Right ventricle myocardium superior (tissue), 1 donor: ENCODE measurements at regions not wholly inside any gene's neighbourhood (a gene's known extent, or its start where the extent isn't known, plus 50 kb on each side); places are given as distances from the start of the nearest gene placed in this dataset.
A peak's percentile ranks its signal among the peaks of the same experiment; 100 is the strongest.

Experiments
- ATAC-seq: fragments of 200-7000 bp; cut with Tn5 transposase; one replicate; pipeline ENCODE4 v1.9.1; 2020; ENCODE audit warnings: mild to moderate bottlenecking; ENCODE audit not compliant: poor library complexity
- DNase-seq: peaks from one replicate; pipeline ENCODE4 v3.0.0-alpha.2; 2020
- intact Hi-C: fragments of 100-400 bp; cut with DNase I; formaldehyde crosslinking; loops from one replicate; pipeline ENCODE4 v1.11.2; 2022
- donor health status: DM: no; HTN: yes; CAD: no; lungs with severe emphysema.

- no peak for DNase-seq
- ATAC-seq: no peak
- intact Hi-C loops: no loop called here
Measured at GRCh38 chr11:30089921-30090320, 73.1 kb upstream of the KCNA4 start.

GRCh38 chr11:30091246-30091645, 74.4 kb upstream of the KCNA4 start:
- no peak for ATAC-seq
- DNase-seq: no peak
- intact Hi-C loops: no loop called here

- ATAC-seq (no peak), DNase-seq (no peak)
- intact Hi-C loops: no loop called here
Measured at GRCh38 chr11:30091737-30092136, 74.9 kb upstream of the KCNA4 start.

GRCh38 chr11:30092518-30092917, 75.7 kb upstream of the KCNA4 start:
- ATAC-seq (no peak), DNase-seq (no peak)
- intact Hi-C loops: no loop called here

GRCh38 chr11:30100495-30100894, 83.7 kb upstream of the KCNA4 start:
- intact Hi-C loops: no loop called here
- ATAC-seq (no peak), DNase-seq (no peak)

- intact Hi-C loops: no loop called here
- DNase-seq (no peak), ATAC-seq (no peak)
Measured at GRCh38 chr11:30106222-30107181, 89.7 kb upstream of the KCNA4 start.

GRCh38 chr11:30107899-30108298, 91.1 kb upstream of the KCNA4 start:
- no peak for DNase-seq
- no peak for ATAC-seq
- intact Hi-C loops: no loop called here

- no peak for ATAC-seq
- intact Hi-C loops: no loop called here
- no peak for DNase-seq
Measured at GRCh38 chr11:30109774-30110173, 92.9 kb upstream of the KCNA4 start.

- ATAC-seq (no peak), DNase-seq (no peak)
- intact Hi-C loops: no loop called here
Measured at GRCh38 chr11:30110691-30111090, 93.9 kb upstream of the KCNA4 start.

- DNase-seq (no peak), ATAC-seq (no peak)
- intact Hi-C loops: no loop called here
Measured at GRCh38 chr11:30111786-30112185, 95.0 kb upstream of the KCNA4 start.

- intact Hi-C loops: no loop called here
- DNase-seq (no peak), ATAC-seq (no peak)
Measured at GRCh38 chr11:30113326-30113898, 96.6 kb upstream of the KCNA4 start.

- ATAC-seq: no peak
- DNase-seq: no peak
- intact Hi-C loops: no loop called here
Measured at GRCh38 chr11:30116512-30116911, 99.7 kb upstream of the KCNA4 start.

- intact Hi-C loops: no loop called here
- DNase-seq: no peak
- no peak for ATAC-seq
Measured at GRCh38 chr11:30120045-30120589, 103.3 kb upstream of the KCNA4 start.

GRCh38 chr11:30125456-30125855, 105.4 kb upstream of the FSHB start:
- DNase-seq: no peak
- intact Hi-C loops: no loop called here
- no peak for ATAC-seq

- no peak for DNase-seq
- no peak for ATAC-seq
- intact Hi-C loops: no loop called here
Measured at GRCh38 chr11:30128269-30128932, 102.4 kb upstream of the FSHB start.

- DNase-seq: no peak
- ATAC-seq: peak; percentile 51
- intact Hi-C loops: loop anchor here (10.0 kb wide), 1 partner anchor 183 kb away; no protein-coding TSS in a partner anchor
Measured at GRCh38 chr11:30131535-30131934, 99.3 kb upstream of the FSHB start.

GRCh38 chr11:30133281-30133680, 97.5 kb upstream of the FSHB start:
- intact Hi-C loops: loop anchor here (10.0 kb wide), 1 partner anchor 182 kb away; no protein-coding TSS in a partner anchor
- no peak for ATAC-seq
- DNase-seq: no peak

GRCh38 chr11:30143098-30143705, 87.6 kb upstream of the FSHB start:
- no peak for ATAC-seq
- intact Hi-C loops: no loop called here
- no peak for DNase-seq

- ATAC-seq (no peak), DNase-seq (no peak)
- intact Hi-C loops: no loop called here
Measured at GRCh38 chr11:30147293-30147692, 83.5 kb upstream of the FSHB start.
